GM12864 (cell line): ENCODE measurements at regions not wholly inside any gene's neighbourhood (a gene's known extent, or its start where the extent isn't known, plus 50 kb on each side); places are given as distances from the start of the nearest gene placed in this dataset.
"Not testable (repeated sequence)": the region's sequence is repeated elsewhere in the genome, so short reads cannot be mapped to it uniquely, and the experiment has no call there.

Experiments used
- DNase-seq: peaks from one replicate; pipeline ENCODE4 v3.0.0-alpha.2; 2011; ENCODE audit warnings: low read depth
- H3K4me3 ChIP-seq: 2 replicates; pipeline ENCODE4 v1.5.1; 2011; ENCODE audit warnings: mild to moderate bottlenecking, low read depth, low read length, control low read depth
- CTCF ChIP-seq: IDR thresholded peaks from 2 replicates; pipeline ENCODE4 v1.5.1; 2011; ENCODE audit warnings: low read depth, mild to moderate bottlenecking, moderate library complexity, low read length, control low read depth, inconsistent platforms; ENCODE audit errors: missing control alignments

GRCh38 chrX:42384956-42385355 lies 393.0 kb downstream of the PPP1R2C start:
- no peak for TF ChIP-seq CTCF
- H3K4me3 ChIP-seq, result no peak overlapping the region
- no peak for DNase-seq

- H3K4me3 ChIP-seq, result no peak overlapping the region
- no peak for TF ChIP-seq CTCF
- DNase-seq, result no peak
These were observed 399.1 kb downstream of the PPP1R2C start for GRCh38 chrX:42378857-42379256.

GRCh38 chrX:42375086-42375485 lies 402.9 kb downstream of the PPP1R2C start:
- no peak for DNase-seq
- no peak overlapping the region for H3K4me3 ChIP-seq
- TF ChIP-seq CTCF, result no peak

GRCh38 chrX:42366181-42366580 lies 411.8 kb downstream of the PPP1R2C start:
- no peak overlapping the region for H3K4me3 ChIP-seq
- no peak for TF ChIP-seq CTCF
- no peak for DNase-seq

- TF ChIP-seq CTCF, result no peak
- DNase-seq, result no peak
- H3K4me3 ChIP-seq, result no peak overlapping the region
These were observed 415.7 kb downstream of the PPP1R2C start for GRCh38 chrX:42362219-42362618.

GRCh38 chrX:42342981-42343380 lies 419.6 kb upstream of the CASK start:
- not testable (repeated sequence) for DNase-seq, H3K4me3 ChIP-seq
